HG03064 (cell line): ENCODE measurements at regions not wholly inside any gene's neighbourhood (a gene's known extent, or its start where the extent isn't known, plus 50 kb on each side); places are given as distances from the start of the nearest gene placed in this dataset.
"Not testable (repeated sequence)": the region's sequence is repeated elsewhere in the genome, so short reads cannot be mapped to it uniquely, and the experiment has no call there.

Experiments used
- ATAC-seq: cut with Tn5 transposase; IDR thresholded peaks from one replicate; pipeline ENCODE4 v1.9.1; 2021; ENCODE audit warnings: low read depth; ENCODE audit not compliant: unreplicated experiment

DNA sequence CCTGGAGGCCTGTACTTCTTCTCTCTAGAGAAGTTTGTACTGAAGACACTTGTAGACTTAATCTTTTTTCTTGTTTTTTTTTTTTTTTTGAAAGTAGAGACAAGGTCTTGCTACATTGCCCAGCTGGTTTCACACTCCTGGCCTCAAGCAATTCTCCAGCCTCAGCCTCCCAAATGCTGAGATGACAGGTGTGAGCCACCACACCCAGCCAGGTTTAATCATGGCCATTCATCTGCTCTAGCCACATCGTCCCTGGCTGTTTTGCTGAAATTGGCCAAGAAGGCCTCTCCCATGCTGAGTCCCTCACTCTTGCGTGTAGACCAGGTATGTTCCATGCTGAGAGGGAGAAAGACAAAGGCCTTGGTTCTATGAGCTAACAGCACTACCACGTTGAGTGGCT is 176.2 kb downstream of the JCAD start:
- no peak for ATAC-seq

DNA sequence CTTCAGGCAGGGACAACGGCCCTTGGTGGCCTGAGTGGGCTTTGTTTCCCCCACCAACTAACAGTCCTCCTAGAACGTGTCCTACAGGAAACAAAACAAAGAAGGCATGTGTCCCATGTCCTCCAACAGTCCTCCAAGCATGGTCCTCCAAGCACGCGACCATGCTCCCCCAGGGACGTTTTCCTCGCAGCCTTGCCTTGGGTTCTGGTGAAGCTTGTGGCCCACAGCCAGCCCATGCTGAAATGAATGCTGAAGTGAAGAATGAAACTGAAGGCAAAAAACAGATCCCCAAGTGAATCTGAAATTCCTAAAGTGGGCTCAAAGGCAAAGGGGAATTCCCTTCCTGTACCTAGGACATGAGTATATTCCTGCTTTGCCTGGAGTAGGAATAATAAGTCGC is 176.6 kb downstream of the JCAD start:
- ATAC-seq, result no peak

DNA sequence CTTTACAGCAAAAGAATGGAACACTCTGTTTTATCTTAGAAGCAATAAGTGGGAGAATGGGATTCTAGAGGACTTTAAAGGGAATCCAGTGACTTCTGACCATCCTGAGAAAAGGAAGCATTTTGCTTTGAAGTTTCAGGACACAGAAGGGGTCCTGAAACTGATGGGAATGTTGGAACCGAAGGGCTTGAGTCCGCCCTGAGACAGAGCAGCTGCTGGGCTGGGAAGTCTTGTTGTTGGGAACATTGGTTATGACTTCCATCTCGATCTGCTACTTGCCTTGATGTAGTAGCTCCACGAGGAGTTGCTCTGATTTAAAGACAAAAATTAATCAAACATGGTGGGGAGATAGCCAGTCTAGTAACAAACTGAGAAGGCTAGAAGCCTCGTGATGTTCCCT is 177.6 kb downstream of the JCAD start:
- ATAC-seq, result no peak

DNA sequence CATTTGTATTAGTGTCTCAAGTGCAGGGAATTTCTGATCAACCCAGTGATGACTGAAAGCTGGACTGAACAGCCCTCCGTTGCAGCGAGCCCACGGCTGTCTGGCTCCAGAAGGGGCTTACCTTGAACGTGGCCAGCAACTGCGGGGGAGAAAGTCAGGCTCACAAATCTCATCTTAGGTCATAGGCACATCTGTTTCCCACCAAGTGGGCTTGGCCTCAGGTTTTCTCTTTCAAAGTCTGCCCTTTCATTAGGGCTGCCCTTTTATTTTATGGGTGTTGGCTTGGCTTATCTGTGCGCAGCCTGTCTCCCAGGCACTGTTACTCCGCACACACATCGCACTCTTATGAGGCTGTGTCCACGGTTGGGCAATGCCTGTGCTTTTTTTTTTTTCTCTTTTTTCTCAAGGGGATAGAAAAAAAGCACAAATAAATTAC is 178.0 kb downstream of the JCAD start:
- no peak for ATAC-seq

DNA sequence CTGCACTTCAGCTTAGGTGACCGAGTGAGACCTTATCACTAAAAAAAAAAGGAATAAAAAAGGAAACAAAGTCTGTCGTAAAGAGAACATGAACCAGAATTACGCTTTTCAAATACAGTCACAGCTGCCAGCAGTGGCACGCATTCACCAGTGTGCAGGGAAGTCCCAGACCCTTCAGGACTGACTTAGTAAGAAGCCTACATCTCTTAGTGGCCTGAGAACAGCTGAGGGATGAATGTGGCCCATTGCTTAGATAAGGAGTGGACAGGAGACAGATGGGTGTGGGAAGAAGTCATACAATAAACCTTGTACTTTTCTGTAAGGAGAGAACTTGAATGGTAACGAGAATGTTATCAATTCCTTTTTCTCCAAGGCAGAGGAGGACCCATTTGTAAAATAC is 178.5 kb downstream of the JCAD start:
- ATAC-seq, result no peak

DNA sequence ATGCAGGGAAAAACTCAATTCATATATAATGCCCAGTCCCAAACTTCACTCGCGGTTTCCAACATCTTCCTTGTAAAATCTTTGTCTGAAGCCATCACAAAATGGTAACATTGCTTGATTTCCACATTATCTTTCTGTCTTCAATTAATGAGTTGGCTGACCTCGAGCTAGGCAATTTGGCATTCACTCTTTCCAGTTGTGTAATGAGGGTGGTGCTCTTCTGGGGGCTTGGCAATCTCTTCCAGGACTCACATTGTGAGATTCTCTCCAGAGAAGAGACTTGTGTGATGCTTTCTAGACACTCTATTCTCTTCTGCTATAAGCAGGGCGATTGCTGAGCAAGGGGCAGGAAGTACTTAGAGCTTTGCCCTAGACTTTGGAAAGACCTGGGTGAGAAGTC is 179.5 kb downstream of the JCAD start:
- ATAC-seq, result no peak

DNA sequence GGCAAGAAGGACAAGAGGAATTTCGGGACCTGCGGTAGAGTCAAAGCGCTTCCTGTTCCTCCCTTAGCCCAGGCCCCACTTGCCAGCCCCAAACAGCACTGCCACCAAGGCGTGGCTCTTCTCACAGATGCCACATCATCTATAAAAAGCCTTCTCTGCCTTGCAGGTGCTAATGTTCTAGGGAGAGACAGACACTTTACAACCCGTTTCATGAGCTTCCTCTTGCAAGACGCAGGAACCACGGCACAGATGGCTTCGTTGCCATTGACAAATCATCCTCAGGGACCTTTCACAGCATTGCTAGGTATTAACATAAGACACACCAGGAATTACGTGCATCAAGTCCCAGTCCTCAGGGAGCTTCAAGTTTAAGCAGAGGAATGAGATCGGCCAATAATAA is 180.9 kb downstream of the JCAD start:
- no peak for ATAC-seq

DNA sequence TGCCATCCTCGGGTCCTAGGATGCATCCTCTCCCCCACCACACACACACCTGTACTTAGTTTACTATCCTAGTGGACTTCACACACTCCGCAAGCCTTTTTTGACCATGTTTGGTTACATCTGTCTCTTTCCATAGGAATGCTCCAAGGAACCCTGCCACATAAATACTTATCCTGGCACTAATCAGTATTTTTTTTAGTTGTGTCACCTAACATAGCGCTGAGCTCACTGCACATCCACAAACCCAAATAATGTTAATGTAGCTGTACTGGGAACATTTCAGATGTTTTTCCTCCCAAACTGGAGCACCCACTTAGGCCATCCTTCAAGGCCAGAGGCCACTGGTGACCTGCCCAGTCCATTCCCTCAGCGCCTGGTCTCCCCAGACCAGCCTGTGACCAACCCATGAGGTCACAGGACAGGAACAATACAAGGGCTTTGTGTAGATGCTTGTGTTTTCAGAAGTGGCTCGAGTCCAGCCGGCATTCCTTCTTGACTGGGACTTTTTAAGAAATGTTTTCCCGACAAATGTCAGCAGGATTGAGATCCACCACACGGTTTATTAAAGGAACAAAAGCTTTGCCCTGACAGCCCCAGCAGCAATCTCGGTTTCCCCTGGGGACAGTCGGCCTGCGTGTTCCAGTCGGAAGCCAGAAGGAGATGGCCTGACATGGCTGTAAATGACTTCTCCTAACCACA is 181.4 kb downstream of the JCAD start:
- ATAC-seq, result no peak

DNA sequence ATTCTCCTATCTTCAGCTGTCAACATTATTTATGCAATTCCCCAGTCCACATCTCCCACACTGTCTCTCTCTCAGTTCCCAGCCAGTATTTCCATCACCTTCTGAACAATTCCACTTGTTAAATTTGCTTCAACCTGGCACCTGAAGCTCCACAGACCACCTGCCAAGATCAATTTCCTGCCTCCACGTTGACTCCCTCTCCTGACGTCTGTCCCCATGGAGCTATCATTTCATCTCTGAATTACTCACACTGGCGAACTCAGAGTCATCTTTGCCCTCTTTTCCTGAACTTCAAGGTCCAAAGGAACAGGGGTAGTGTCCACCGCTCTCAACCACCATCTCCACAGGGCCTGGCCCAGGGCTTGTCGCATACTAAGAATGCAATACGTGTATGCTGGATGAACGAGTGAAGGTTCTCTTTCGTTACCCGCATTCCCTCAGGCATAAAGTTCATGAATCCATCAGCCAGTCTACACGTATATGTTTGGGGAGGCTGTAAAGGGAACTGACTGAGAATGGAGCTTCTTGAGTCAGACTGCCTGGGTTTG is 183.3 kb downstream of the JCAD start:
- no peak for ATAC-seq

DNA sequence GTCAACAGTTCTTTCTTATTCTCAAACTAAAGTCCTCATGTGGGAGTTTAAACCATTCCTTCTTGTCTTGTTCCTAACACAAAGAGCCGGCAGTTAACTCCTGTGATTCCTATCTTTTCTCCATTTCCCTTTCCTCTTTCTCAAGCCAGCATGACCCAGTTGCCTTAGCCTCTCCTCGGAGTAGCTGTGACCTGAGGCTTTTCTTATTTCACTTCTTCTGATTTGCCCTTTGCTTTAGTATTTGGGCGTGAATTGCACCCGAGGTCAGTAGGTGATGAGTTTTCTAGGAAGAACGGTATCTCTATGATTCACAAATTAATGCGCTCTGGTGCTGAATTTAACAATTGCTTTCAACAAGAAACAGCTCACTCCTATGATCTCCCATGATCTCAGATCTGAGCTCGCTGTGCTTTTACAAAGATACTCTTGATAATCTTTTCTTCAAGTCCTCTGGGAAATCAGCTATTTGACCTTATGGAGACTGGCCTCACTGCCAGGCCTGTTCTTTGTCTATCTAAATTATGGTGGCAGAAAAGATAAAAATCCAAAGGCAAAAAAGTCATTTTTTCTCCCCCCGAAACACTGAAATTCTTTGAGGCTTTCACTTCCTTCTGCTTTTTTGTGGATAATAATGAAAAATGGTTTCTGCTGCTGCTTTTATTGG is 184.6 kb downstream of the JCAD start:
- no peak for ATAC-seq

DNA sequence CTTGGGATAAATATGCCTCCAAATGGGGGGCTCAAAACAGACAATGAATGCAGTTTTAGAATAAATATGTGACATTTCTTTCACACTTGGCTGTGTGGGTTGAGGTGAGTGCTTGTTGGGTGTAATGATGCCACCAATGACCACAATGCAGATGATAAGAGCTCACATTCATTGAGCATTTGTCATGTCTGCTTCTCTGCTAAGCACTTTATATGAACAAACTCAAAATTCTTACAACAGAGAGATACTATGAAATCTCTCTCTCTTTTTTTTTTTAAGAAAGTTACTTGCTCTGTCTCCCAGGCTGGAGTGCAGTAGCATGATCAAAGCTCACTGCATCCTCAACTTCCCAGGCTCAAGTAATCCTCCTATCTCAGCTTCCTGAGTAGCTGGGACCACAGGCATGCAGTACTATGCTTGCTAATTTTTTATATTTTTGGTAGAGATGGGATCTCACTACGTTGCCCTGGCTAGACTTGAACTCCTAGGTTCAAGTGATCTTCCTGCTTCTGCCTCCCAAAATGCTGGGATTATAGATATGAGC is 185.4 kb downstream of the JCAD start:
- ATAC-seq, result no peak

DNA sequence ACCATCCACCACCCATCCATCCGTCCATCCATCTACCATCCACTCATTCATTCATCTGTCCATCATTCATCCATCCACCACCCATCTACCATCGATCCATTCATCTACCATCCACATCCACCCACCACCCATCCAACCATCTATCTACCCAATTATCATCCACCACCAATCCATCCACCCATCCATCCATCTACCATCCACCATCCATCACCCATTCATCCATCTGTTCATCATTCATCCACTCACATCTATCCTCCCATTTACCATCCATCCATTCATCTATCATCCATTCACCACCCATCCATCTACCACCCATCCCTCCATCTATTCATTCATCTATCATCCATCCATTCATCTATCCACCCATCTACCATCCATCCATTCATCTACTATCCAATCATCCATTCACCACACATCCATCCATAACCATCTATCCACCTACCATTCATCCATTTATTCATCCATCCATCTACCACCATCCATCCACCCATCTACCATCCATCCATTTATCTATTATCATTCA is 188.8 kb downstream of the JCAD start:
- no peak for ATAC-seq

DNA sequence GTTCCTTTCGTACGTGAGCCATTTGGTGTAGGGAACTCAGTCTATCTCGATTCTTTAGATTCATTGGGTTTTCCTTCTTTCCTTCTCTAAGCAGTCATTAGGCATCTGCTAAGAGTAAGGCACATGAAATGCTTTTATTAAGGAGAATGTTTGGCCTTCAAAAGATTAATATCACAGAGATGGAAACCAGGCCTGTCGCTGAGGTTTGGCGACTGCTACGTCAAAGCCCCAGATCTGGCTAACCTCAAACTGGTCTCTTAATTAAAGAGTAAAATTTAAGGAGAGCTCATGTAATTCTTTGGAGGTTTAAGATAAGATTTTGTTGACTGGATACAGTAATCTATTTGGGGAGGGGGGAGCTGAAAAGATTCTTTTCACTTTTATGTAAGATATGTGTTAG is 189.8 kb downstream of the JCAD start:
- ATAC-seq, result no peak

DNA sequence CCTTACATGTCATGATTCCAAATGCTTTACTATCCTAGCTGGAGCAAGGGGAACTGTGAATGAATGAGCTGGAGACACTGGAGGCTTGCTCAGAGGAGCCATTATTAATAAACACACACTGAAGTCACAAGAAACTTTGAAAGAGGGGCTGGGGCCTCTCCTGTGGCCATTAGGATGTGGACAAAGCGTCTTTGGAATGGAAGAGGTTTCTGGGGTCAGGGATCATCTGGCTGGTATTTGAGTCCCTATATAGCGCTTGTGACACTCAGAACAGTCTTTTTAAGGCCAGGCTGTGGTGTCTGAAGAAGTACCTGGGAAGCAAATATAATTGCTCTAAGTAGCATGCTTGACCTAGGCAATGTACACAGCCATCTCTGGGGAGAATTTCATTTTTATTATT is 193.0 kb downstream of the JCAD start:
- ATAC-seq, result no peak

DNA sequence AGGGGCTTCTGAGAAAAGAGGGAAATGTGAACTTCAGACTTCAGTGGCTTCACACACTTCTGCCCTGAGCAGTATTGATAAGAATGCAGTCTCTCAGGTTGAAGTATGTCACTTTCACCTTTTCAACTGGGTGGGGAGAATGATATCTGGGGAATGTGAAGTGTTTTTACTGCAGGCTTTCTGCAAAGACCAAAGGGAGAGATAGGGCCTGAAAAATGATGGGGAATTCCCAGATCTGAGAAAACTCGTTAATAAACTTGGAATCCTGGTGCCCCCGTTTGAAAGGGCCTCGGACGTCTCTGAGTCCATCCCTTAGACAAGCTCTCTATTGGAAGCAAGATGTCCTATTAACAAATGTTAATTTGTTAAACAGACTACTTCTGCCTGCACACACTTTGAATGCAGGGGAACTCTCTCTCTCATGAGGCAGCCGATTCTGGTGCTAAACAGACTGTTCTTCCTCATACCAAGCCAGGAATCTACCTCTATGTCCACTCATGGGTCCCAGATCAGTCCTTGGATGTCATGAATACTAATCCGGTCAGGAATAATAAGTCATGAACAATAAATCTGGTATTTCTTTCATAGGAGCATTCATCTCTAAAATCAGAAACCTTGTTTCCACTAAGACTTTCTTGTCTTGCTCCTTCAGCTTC is 193.6 kb downstream of the JCAD start:
- no peak for ATAC-seq

DNA sequence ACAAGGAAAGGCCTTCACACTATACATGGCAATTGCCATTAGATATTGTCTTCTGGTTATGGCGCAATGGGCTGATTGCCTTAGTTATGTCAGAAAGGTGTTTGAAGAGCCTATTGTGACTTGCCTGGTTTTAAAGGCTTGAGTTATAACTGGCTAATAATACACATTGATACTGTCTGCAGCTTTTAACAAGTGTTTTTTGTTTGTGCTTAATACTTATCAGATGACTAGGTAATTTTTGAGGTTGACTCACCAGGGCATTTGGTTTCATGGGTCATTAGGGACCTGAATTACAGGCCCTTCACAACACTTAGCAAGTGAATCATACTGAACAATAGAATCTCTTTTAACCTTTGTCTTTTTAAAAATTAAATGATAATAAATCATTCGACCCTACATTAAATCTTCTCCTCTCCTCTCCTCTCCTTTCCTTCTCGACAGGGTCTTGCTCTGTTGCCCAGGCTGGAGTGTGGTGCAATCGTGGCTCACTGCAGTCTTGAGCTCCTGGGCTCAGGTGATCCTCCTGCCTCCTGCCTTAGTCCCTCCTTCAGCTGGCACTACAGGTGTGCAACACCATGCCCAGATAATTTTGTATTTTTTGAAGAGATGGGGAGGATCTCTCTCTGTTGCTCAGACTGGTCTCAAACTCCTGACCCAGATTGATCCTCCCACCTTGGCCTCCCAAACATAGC is 196.3 kb downstream of the JCAD start:
- ATAC-seq, result no peak

DNA sequence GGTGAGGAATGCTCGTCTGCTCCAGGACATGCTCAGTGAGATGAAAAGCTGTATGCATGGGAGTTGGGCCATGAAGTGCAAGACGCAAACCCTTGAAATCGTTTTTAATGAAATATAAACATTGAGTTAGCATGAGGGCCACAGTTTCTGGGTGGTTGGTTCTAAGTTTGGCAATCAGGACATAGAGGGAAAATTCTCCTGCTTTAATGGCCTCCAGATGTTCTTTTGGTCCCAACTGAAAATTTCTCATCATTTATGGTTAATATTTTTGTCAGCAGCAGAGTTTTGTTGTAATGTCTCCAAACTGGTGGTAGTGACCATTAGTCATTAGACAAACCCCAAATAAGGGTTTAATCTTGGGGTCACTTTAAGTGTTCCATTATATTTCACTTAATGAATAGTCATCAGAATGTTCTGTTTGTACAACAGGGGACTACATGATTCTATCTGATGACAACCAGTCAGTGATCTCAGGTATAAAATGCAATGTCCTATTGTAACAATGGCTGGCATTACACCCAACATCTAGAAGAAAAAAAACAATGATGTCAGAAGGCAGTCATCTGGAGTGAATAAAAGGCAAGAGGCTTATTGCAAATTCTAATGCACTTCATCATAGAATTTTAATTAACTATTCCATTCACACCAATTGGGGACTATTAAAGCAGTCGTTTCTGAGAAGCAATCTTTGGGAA is 197.4 kb downstream of the JCAD start:
- ATAC-seq, result no peak

DNA sequence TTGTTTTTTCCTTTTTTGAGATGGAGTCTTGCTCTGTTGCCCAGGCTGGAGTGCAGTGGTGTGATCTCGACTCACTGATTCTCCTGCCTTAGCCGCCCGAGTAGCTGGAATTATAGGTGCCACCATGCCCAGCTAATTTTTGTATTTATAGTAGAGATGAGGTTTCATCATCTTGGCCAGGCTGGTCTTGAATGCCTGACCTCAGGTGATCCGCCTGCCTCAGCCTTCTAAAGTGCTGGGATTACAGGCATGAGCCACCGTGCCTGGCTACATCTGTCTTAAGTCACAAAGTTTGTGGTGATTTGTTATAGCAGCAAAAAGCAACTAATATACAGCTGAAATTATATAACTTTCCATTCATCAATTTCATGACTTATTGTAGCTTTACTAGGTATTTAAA is 198.2 kb downstream of the JCAD start:
- not testable (repeated sequence) for ATAC-seq

DNA sequence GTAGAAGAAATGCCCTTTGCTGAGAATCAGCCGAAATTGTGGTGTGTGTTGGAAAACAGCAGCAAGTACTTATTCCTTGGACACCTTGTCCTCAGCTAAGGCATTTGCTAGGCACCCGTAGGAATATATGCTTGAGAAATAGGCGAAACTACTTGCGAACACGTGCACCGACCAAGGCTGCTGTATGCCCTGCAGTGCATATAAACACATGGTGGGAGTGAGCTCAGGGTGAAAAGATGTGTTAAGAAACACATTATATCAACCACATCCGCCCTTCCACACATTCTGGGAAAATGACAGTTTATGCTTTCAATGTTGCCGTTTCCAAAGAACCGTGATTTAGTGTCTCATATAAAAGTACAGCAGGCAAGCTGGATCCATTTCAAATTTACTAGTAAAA is 199.2 kb downstream of the JCAD start:
- no peak for ATAC-seq

DNA sequence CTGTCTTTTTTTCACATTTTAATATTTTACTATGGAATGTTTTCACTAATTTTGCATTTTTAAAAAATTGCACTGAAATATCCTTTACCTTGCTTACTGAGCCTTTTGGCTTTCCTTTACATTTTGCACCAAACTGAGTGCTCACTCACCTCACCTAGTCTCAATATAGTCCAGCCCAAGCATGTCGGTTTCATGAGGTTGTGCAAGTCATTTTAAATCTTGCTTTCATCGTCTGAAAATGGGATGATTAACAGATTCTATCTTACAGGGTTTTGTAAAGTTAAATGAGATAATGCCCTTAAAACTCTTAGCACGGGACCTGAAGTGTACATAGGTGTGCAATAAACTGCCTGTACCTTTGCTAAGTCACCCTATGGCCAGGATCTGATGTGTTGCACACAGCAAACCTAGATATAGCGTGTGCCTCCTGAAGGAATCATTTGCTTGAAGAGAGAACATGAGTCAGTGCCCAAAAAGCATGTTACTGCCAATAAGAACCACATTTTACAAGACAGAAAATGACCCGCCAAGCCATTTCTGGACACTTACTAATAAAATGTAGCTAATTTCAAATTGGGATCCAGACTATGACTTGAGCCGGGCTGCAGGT is 199.8 kb downstream of the JCAD start:
- no peak for ATAC-seq
